Karpas-422 (cell line): ENCODE measurements at regions not wholly inside any gene's neighbourhood (a gene's known extent, or its start where the extent isn't known, plus 50 kb on each side); places are given as distances from the start of the nearest gene placed in this dataset.

Source experiments
- DNase-seq: peaks from one replicate; pipeline ENCODE4 v3.0.0-alpha.2; 2015
- H2AFZ ChIP-seq: fragments of 200-600 bp; sonication (generic); 2 replicates; pipeline ENCODE4 v1.6.1; 2014; ENCODE audit warnings: antibody characterized with exemption, low read length, mixed read lengths
- H3K27ac ChIP-seq: fragments of 200-600 bp; sonication (generic); 2 replicates; pipeline ENCODE4 v1.5.1; 2014; ENCODE audit warnings: mild to moderate bottlenecking, low read length, moderate library complexity
- H3K27me3 ChIP-seq: fragments of 200-600 bp; sonication (generic); 2 replicates; pipeline ENCODE4 v1.6.1; 2014; ENCODE audit warnings: low read length, mixed read lengths
- H3K36me3 ChIP-seq: fragments of 200-600 bp; sonication (generic); 2 replicates; pipeline ENCODE4 v1.6.1; 2014; ENCODE audit warnings: low read length, mixed read lengths; ENCODE audit not compliant: insufficient read depth
- H3K4me1 ChIP-seq: fragments of 200-600 bp; sonication (generic); 2 replicates; pipeline ENCODE4 v1.6.1; 2014; ENCODE audit warnings: mild to moderate bottlenecking, low read length, mixed read lengths
- H3K4me2 ChIP-seq: fragments of 200-600 bp; sonication (generic); 2 replicates; pipeline ENCODE4 v1.6.1; 2014; ENCODE audit warnings: low read length, low read depth, mild to moderate bottlenecking; ENCODE audit not compliant: poor library complexity, severe bottlenecking
- H3K4me3 ChIP-seq: fragments of 200-600 bp; sonication (generic); 2 replicates; pipeline ENCODE4 v1.5.1; 2014; ENCODE audit warnings: mild to moderate bottlenecking, antibody characterized with exemption, low read length, mixed read lengths
- H3K79me2 ChIP-seq: fragments of 200-600 bp; sonication (generic); 2 replicates; pipeline ENCODE4 v1.6.1; 2014; ENCODE audit warnings: mild to moderate bottlenecking, low read length, mixed read lengths
- H3K9ac ChIP-seq: fragments of 200-600 bp; sonication (generic); 2 replicates; pipeline ENCODE4 v1.6.0; 2014; ENCODE audit warnings: low read length
- H3K9me2 ChIP-seq: fragments of 200-600 bp; sonication (generic), shearing (Covaris generic); replicated peaks from 2 replicates; pipeline ENCODE4 v1.6.0; 2014; ENCODE audit warnings: mild to moderate bottlenecking, low read length, moderate library complexity; ENCODE audit not compliant: insufficient read depth
- H3K9me3 ChIP-seq: fragments of 300-700, 200-600 bp; sonication (generic); 2 replicates; pipeline ENCODE4 v1.6.1; 2014; ENCODE audit warnings: low read length, mixed read lengths
- H4K20me1 ChIP-seq: fragments of 200-600 bp; sonication (generic); 2 replicates; pipeline ENCODE4 v1.6.1; 2014; ENCODE audit warnings: mild to moderate bottlenecking, antibody characterized with exemption, low read length, low read depth; ENCODE audit not compliant: insufficient read depth

GRCh38 chr20:2242678-2243077, 53.1 kb upstream of the TGM3 start:
- no peak overlapping the region for H2AFZ ChIP-seq
- no peaks in the 10 kb centered on the region for H3K27me3 ChIP-seq
- no peak overlapping the region for H3K4me2 ChIP-seq
- H3K27ac ChIP-seq = no peak overlapping the region
- no peak for DNase-seq
- no peaks in the 10 kb centered on the region for H4K20me1 ChIP-seq
- no peaks in the 10 kb centered on the region for H3K4me1 ChIP-seq
- no peaks in the 10 kb centered on the region for H3K9me2 ChIP-seq
- H3K36me3 ChIP-seq = no peaks in the 10 kb centered on the region
- no peak overlapping the region for H3K9ac ChIP-seq
- H3K79me2 ChIP-seq = no peaks in the 10 kb centered on the region
- no peak overlapping the region for H3K4me3 ChIP-seq
- no peaks in the 10 kb centered on the region for H3K9me3 ChIP-seq

DNA sequence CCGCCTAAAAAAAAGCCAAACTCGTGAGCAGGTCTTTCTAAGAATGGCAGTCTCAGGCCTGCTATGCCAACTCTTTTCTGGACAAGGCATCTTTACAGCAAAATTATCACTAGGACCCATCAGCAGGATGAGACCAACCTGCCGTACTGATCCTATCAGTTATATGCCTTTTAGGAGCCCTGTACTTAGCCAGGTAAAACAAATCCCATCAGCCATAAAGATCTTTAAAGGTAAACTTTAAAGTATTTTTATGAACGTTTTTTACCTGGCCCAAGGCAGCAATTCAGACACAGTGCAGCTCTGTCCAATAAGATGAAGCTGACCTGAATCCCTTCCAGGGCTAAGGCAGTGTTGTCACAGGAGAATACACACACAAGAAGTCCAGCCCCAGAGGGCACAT, 51.3 kb upstream of the TGM3 start:
- Histone ChIP-seq H2AFZ (no peak overlapping the region), H3K9me2 (no peaks in the 10 kb centered on the region), H4K20me1 (no peaks in the 10 kb centered on the region), H3K9ac (no peak overlapping the region), H3K27ac (no peak overlapping the region), H3K4me3 (no peak overlapping the region), H3K36me3 (no peaks in the 10 kb centered on the region), H3K4me1 (no peaks in the 10 kb centered on the region), H3K9me3 (no peaks in the 10 kb centered on the region), H3K79me2 (no peaks in the 10 kb centered on the region), H3K4me2 (no peak overlapping the region), H3K27me3 (no peaks in the 10 kb centered on the region)
- DNase-seq = no peak

GRCh38 chr20:2244993-2245392, 50.8 kb upstream of the TGM3 start:
- Histone ChIP-seq H3K9ac (no peak overlapping the region), H3K27ac (no peak overlapping the region), H3K9me2 (no peaks in the 10 kb centered on the region), H2AFZ (no peak overlapping the region), H3K79me2 (no peaks in the 10 kb centered on the region), H3K9me3 (no peaks in the 10 kb centered on the region), H4K20me1 (no peaks in the 10 kb centered on the region), H3K4me3 (no peak overlapping the region), H3K4me2 (no peak overlapping the region), H3K4me1 (no peaks in the 10 kb centered on the region), H3K36me3 (no peaks in the 10 kb centered on the region), H3K27me3 (no peaks in the 10 kb centered on the region)
- DNase-seq = no peak

DNA sequence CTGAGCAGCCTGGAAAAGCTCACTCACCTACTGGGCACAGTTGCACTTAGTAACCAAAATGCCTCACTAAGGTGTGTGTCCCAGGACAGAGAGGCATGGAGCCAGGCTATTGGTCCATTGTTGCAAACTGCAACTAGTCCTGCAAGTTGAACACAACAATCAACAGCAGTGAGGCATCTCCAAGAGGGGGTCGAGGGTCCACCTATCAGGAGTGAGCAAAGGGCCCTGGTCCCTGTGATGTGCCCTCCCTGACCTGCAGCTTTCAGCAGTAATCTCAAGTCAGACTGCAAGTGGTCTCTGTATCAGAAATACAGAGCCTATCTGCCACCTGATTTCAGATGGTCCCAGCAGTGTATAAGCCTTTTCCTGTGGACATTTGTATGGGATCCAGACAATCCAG, 50.2 kb upstream of the TGM3 start:
- Histone ChIP-seq H2AFZ (no peak overlapping the region), H3K9me2 (no peaks in the 10 kb centered on the region), H4K20me1 (no peaks in the 10 kb centered on the region), H3K79me2 (no peaks in the 10 kb centered on the region), H3K9ac (no peak overlapping the region), H3K36me3 (no peaks in the 10 kb centered on the region), H3K4me2 (no peak overlapping the region), H3K9me3 (no peaks in the 10 kb centered on the region), H3K27me3 (no peaks in the 10 kb centered on the region), H3K4me1 (no peaks in the 10 kb centered on the region), H3K27ac (no peak overlapping the region), H3K4me3 (no peak overlapping the region)
- DNase-seq = no peak
